ENCODE measurements at regions not wholly inside any gene's neighbourhood (a gene's known extent, or its start where the extent isn't known, plus 50 kb on each side); places are given as distances from the start of the nearest gene placed in this dataset.

GRCh38 chr12:62001424-62001823 lies 258.8 kb upstream of the USP15 start:
- ChIA-PET CTCF (interaction anchor here (1.1 kb wide), 1 partner anchor 208 kb away, joined by 3 read pairs; no protein-coding TSS in a partner anchor), POLR2A (no interaction called here)
- Mint-ChIP-seq H3K27ac (ENCODE audit: low read depth, unreplicated experiment) (no peak overlapping the region), H3K9me3 (ENCODE audit: unreplicated experiment) (no peaks in the 10 kb centered on the region), H3K27me3 (ENCODE audit: insufficient read depth, unreplicated experiment) (no peaks in the 10 kb centered on the region), H3K4me3 (ENCODE audit: unreplicated experiment) (no peak overlapping the region), H3K36me3 (ENCODE audit: insufficient read depth, unreplicated experiment) (no peaks in the 10 kb centered on the region), H3K4me1 (ENCODE audit: insufficient read depth, unreplicated experiment) (no peaks in the 10 kb centered on the region)
- intact Hi-C loops (cut with micrococcal nuclease), result no loop called here
- BruUV-seq (replicated peaks), result no TSS peak
- DNase-seq (ENCODE audit: unreplicated experiment), result no peak
- TF ChIP-seq CTCF (IDR thresholded peaks at IDR 0.05; ENCODE audit: unreplicated experiment), result no peak

- no peaks in the 10 kb centered on the region for H3K9me3 Mint-ChIP-seq (ENCODE audit: unreplicated experiment)
- no TSS peak for BruUV-seq (replicated peaks)
- no peaks in the 10 kb centered on the region for H3K4me1 Mint-ChIP-seq (ENCODE audit: insufficient read depth, unreplicated experiment)
- no peaks in the 10 kb centered on the region for H3K27me3 Mint-ChIP-seq (ENCODE audit: insufficient read depth, unreplicated experiment)
- no peak overlapping the region for H3K4me3 Mint-ChIP-seq (ENCODE audit: unreplicated experiment)
- no peak for TF ChIP-seq CTCF (IDR thresholded peaks at IDR 0.05; ENCODE audit: unreplicated experiment)
- intact Hi-C loops (cut with micrococcal nuclease), result no loop called here
- CTCF ChIA-PET, result interaction anchor here (1.9 kb wide), 1 partner anchor 9 kb away, joined by 5 read pairs; no protein-coding TSS in a partner anchor
- H3K36me3 Mint-ChIP-seq (ENCODE audit: insufficient read depth, unreplicated experiment), result no peaks in the 10 kb centered on the region
- POLR2A ChIA-PET, result interaction anchor here (0.7 kb wide), 1 partner anchor 19 kb away, joined by 3 read pairs; no protein-coding TSS in a partner anchor
- no peak for DNase-seq (ENCODE audit: unreplicated experiment)
- H3K27ac Mint-ChIP-seq (ENCODE audit: low read depth, unreplicated experiment), result no peak overlapping the region
Observed at GRCh38 chr12:62003226-62003625, 257.0 kb upstream of the USP15 start.

- no peak overlapping the region for H3K4me3 Mint-ChIP-seq (ENCODE audit: unreplicated experiment)
- no peaks in the 10 kb centered on the region for H3K4me1 Mint-ChIP-seq (ENCODE audit: insufficient read depth, unreplicated experiment)
- no peaks in the 10 kb centered on the region for H3K36me3 Mint-ChIP-seq (ENCODE audit: insufficient read depth, unreplicated experiment)
- ChIA-PET CTCF (interaction anchor here (0.9 to 1.9 kb wide), 2 partner anchors 10 to 30 kb away, joined by 4 to 5 read pairs; no protein-coding TSS in a partner anchor), POLR2A (interaction anchor here (0.7 kb wide), 1 partner anchor 19 kb away, joined by 3 read pairs; no protein-coding TSS in a partner anchor)
- no peak for TF ChIP-seq CTCF (IDR thresholded peaks at IDR 0.05; ENCODE audit: unreplicated experiment)
- intact Hi-C loops (cut with micrococcal nuclease), result no loop called here
- no peak overlapping the region for H3K27ac Mint-ChIP-seq (ENCODE audit: low read depth, unreplicated experiment)
- no peaks in the 10 kb centered on the region for H3K9me3 Mint-ChIP-seq (ENCODE audit: unreplicated experiment)
- BruUV-seq (replicated peaks), result no TSS peak
- H3K27me3 Mint-ChIP-seq (ENCODE audit: insufficient read depth, unreplicated experiment), result no peaks in the 10 kb centered on the region
- no peak for DNase-seq (ENCODE audit: unreplicated experiment)
Observed at GRCh38 chr12:62003701-62004100, 256.5 kb upstream of the USP15 start.

- no peak overlapping the region for H3K4me3 Mint-ChIP-seq (ENCODE audit: unreplicated experiment)
- no peaks in the 10 kb centered on the region for H3K27me3 Mint-ChIP-seq (ENCODE audit: insufficient read depth, unreplicated experiment)
- H3K36me3 Mint-ChIP-seq (ENCODE audit: insufficient read depth, unreplicated experiment), result no peaks in the 10 kb centered on the region
- no peaks in the 10 kb centered on the region for H3K9me3 Mint-ChIP-seq (ENCODE audit: unreplicated experiment)
- intact Hi-C loops (cut with micrococcal nuclease), result loop anchor here (2.0 to 5.0 kb wide), 2 partner anchors 117 to 187 kb away; a partner anchor contains a TSS
- H3K27ac Mint-ChIP-seq (ENCODE audit: low read depth, unreplicated experiment), result no peak overlapping the region
- ChIA-PET CTCF (interaction anchor here (0.6 to 1.8 kb wide), 7 partner anchors 9 to 1443 kb away, joined by 3 to 5 read pairs (median 3); no protein-coding TSS in a partner anchor), POLR2A (no interaction called here)
- no peaks in the 10 kb centered on the region for H3K4me1 Mint-ChIP-seq (ENCODE audit: insufficient read depth, unreplicated experiment)
- BruUV-seq (replicated peaks), result no TSS peak
- no peak for DNase-seq (ENCODE audit: unreplicated experiment)
- TF ChIP-seq CTCF (IDR thresholded peaks at IDR 0.05; ENCODE audit: unreplicated experiment), result no peak
Observed at GRCh38 chr12:62005615-62006014, 254.6 kb upstream of the USP15 start.

Measured in MCF 10A (cell line).